ENCODE measurements at regions not wholly inside any gene's neighbourhood (a gene's known extent, or its start where the extent isn't known, plus 50 kb on each side); places are given as distances from the start of the nearest gene placed in this dataset.

- TF ChIP-seq TAF1 (IDR thresholded peaks at IDR 0.05; ENCODE audit: borderline replicate concordance, low read depth, low read length): no peak
- no peak for TF ChIP-seq POLR2AphosphoS5 (IDR thresholded peaks at IDR 0.05; ENCODE audit: low read depth, low read length)
- no peak for TF ChIP-seq POLR2A (IDR thresholded peaks at IDR 0.05; ENCODE audit: low read depth, low read length)
These were observed 521.7 kb upstream of the EEF2KMT start for GRCh38 chr16:5619304-5619703.

Data from GM12892 (cell line).